OCI-LY1 (cell line): ENCODE measurements at regions not wholly inside any gene's neighbourhood (a gene's known extent, or its start where the extent isn't known, plus 50 kb on each side); places are given as distances from the start of the nearest gene placed in this dataset.

ENCODE experiments used
- H2AFZ ChIP-seq: fragments of 200-600 bp; sonication (generic), shearing (Covaris generic); 2 replicates; pipeline ENCODE4 v1.6.0; 2014; ENCODE audit warnings: antibody characterized with exemption, mild to moderate bottlenecking, low read length
- H3F3A ChIP-seq: fragments of 200-600 bp; sonication (generic), shearing (Covaris generic); 2 replicates; pipeline ENCODE4 v1.6.0; 2014; ENCODE audit warnings: mild to moderate bottlenecking, antibody characterized with exemption, low read length, moderate library complexity; ENCODE audit not compliant: insufficient read depth
- H3K27ac ChIP-seq: fragments of 200-600 bp; sonication (generic); 2 replicates; pipeline ENCODE4 v1.5.1; 2014; ENCODE audit warnings: low read length, mixed run types, mild to moderate bottlenecking, low read depth; ENCODE audit not compliant: poor library complexity, severe bottlenecking
- H3K27me3 ChIP-seq: fragments of 200-600 bp; sonication (generic); 2 replicates; pipeline ENCODE4 v1.6.0; 2014; ENCODE audit warnings: antibody characterized with exemption, mild to moderate bottlenecking, low read length, moderate library complexity; ENCODE audit not compliant: insufficient read depth
- H3K36me3 ChIP-seq: fragments of 200-600 bp; sonication (generic); 2 replicates; pipeline ENCODE4 v1.6.1; 2014; ENCODE audit warnings: mild to moderate bottlenecking, antibody characterized with exemption, low read length, moderate library complexity, mixed read lengths; ENCODE audit not compliant: insufficient read depth
- H3K4me1 ChIP-seq: fragments of 200-600 bp; sonication (generic); 2 replicates; pipeline ENCODE4 v1.5.1; 2014; ENCODE audit warnings: mild to moderate bottlenecking, low read length, moderate library complexity; ENCODE audit not compliant: insufficient read depth, severe bottlenecking
- H3K4me2 ChIP-seq: fragments of 200-600 bp; sonication (generic), shearing (Covaris generic); 2 replicates; pipeline ENCODE4 v1.6.1; 2014; ENCODE audit warnings: low read length
- H3K4me3 ChIP-seq: fragments of 200-600 bp; sonication (generic); 2 replicates; pipeline ENCODE4 v1.5.1; 2014; ENCODE audit warnings: low read length, low read depth, mild to moderate bottlenecking, mixed read lengths; ENCODE audit not compliant: poor library complexity, severe bottlenecking
- H3K79me2 ChIP-seq: fragments of 200-600 bp; shearing (Covaris generic); 2 replicates; pipeline ENCODE4 v1.6.1; 2016; ENCODE audit warnings: mixed run types, low read length, mixed read lengths; ENCODE audit not compliant: insufficient read depth
- H3K9ac ChIP-seq: fragments of 200-600 bp; sonication (generic), shearing (Covaris generic); 2 replicates; pipeline ENCODE4 v1.6.1; 2014; ENCODE audit warnings: mild to moderate bottlenecking, low read length, mixed read lengths
- H3K9me2 ChIP-seq: fragments of 200-600 bp; sonication (generic), shearing (Covaris generic); 2 replicates; pipeline ENCODE4 v1.6.1; 2014; ENCODE audit warnings: low read depth, mild to moderate bottlenecking, low read length, mixed read lengths
- H3K9me3 ChIP-seq: fragments of 200-600 bp; shearing (Covaris generic); 2 replicates; pipeline ENCODE4 v1.6.1; 2014; ENCODE audit warnings: low read length, mixed read lengths
- H4K20me1 ChIP-seq: fragments of 200-600 bp; sonication (generic), shearing (Covaris generic); 2 replicates; pipeline ENCODE4 v1.6.0; 2016; ENCODE audit warnings: mild to moderate bottlenecking, low read length; ENCODE audit not compliant: insufficient read depth
- EZH2 ChIP-seq: fragments of 200-600 bp; sonication (generic), shearing (Covaris generic); IDR thresholded peaks from 2 replicates; pipeline ENCODE4 v1.8.0; 2017; ENCODE audit warnings: borderline replicate concordance, mixed run types, mild to moderate bottlenecking, antibody characterized with exemption, low read length, moderate library complexity, mixed read lengths
- TF ChIP-seq, protein P1 (sequence below): fragments of 200-600 bp; sonication (generic), shearing (Covaris generic); IDR thresholded peaks from 2 replicates; pipeline ENCODE4 v1.5.1; 2017; ENCODE audit warnings: mild to moderate bottlenecking, antibody characterized with exemption, low read length, moderate library complexity, mixed read lengths

DNA sequence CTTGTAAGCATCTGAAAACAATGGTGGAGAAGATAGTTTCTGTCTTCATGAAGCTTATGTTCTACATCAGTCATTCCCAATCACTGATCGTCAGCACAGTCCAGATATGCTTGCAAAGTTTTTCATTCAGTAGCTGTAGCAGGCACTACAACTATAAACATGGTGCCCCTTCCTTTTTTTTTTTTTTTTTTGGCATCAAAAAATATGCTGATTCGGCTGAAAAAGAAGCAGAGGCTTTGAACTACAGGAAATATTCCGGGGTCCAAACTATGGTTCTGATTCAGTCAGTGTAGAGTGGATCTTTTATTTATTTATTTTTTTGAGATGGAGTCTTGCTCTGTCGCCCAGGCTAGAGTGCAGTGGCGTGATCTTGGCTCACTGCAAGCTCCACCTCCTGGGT is 414.4 kb downstream of the OLFM4 start:
- no peaks in the 10 kb centered on the region for H3K27me3 ChIP-seq
- no peak overlapping the region for H3K9ac ChIP-seq
- no peak overlapping the region for H2AFZ ChIP-seq
- no peaks in the 10 kb centered on the region for H3K9me3 ChIP-seq
- no peaks in the 10 kb centered on the region for H3F3A ChIP-seq
- H3K27ac ChIP-seq = no peak overlapping the region
- H4K20me1 ChIP-seq = no peaks in the 10 kb centered on the region
- no peak overlapping the region for H3K4me3 ChIP-seq
- no peaks in the 10 kb centered on the region for H3K4me1 ChIP-seq
- no peak overlapping the region for H3K4me2 ChIP-seq
- no peaks in the 10 kb centered on the region for H3K9me2 ChIP-seq
- TF ChIP-seq, protein P1, sequence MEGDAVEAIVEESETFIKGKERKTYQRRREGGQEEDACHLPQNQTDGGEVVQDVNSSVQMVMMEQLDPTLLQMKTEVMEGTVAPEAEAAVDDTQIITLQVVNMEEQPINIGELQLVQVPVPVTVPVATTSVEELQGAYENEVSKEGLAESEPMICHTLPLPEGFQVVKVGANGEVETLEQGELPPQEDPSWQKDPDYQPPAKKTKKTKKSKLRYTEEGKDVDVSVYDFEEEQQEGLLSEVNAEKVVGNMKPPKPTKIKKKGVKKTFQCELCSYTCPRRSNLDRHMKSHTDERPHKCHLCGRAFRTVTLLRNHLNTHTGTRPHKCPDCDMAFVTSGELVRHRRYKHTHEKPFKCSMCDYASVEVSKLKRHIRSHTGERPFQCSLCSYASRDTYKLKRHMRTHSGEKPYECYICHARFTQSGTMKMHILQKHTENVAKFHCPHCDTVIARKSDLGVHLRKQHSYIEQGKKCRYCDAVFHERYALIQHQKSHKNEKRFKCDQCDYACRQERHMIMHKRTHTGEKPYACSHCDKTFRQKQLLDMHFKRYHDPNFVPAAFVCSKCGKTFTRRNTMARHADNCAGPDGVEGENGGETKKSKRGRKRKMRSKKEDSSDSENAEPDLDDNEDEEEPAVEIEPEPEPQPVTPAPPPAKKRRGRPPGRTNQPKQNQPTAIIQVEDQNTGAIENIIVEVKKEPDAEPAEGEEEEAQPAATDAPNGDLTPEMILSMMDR = no peak
- no peak for TF ChIP-seq EZH2
- no peaks in the 10 kb centered on the region for H3K36me3 ChIP-seq
- H3K79me2 ChIP-seq = no peaks in the 10 kb centered on the region

DNA sequence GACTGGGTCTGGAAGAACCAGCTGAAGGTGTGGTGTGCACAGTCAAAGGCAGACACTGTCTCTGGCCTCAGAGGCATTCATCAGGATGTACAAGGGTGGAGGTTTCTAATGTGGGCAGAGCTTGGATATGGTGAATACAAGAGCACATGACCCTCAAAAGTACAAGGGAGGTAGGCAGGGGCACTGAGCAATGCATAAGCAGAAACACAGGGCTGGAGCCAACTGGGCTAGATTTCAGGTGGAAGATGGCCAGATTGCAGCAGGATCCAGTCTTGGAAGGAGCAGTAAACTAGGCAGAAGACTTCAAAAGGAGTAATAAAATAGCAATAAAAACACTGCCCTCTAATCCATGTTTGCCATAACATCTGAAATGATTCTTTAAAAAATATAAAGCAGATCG is 417.1 kb downstream of the OLFM4 start:
- Histone ChIP-seq H3K4me1 (no peaks in the 10 kb centered on the region), H3F3A (no peaks in the 10 kb centered on the region), H3K27ac (no peak overlapping the region), H3K4me3 (no peak overlapping the region), H3K27me3 (no peaks in the 10 kb centered on the region), H4K20me1 (no peaks in the 10 kb centered on the region), H2AFZ (no peak overlapping the region), H3K36me3 (no peaks in the 10 kb centered on the region), H3K9ac (no peak overlapping the region), H3K9me2 (no peaks in the 10 kb centered on the region), H3K9me3 (no peaks in the 10 kb centered on the region), H3K4me2 (no peak overlapping the region), H3K79me2 (no peaks in the 10 kb centered on the region)
- TF ChIP-seq EZH2 = no peak
- TF ChIP-seq, protein P1 = no peak

DNA sequence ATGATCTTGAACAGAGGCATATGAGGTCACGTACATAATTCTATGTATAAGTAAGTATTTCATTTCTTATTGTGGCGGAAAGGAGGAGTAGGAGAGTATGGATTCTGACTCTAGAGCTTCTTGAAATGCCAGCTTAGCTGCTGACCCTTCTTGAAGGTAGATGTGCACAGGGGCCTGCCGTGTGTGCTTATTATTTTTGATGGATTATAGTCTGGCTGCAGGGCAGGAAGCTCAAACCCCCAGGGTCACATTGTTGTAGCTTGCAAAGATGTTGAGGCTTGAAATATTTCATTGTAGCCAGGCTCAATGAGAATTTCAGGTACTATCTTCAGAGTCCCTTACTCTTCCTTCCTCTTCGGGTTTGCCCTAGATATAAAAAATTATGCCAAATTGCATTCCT is 418.8 kb downstream of the OLFM4 start:
- H3K9me3 ChIP-seq = no peaks in the 10 kb centered on the region
- no peak overlapping the region for H3K9ac ChIP-seq
- no peaks in the 10 kb centered on the region for H3K9me2 ChIP-seq
- no peak overlapping the region for H2AFZ ChIP-seq
- H3K27me3 ChIP-seq = no peaks in the 10 kb centered on the region
- H3K36me3 ChIP-seq = no peaks in the 10 kb centered on the region
- no peaks in the 10 kb centered on the region for H3K4me1 ChIP-seq
- no peaks in the 10 kb centered on the region for H4K20me1 ChIP-seq
- no peaks in the 10 kb centered on the region for H3K79me2 ChIP-seq
- H3K4me3 ChIP-seq = no peak overlapping the region
- H3K4me2 ChIP-seq = no peak overlapping the region
- H3F3A ChIP-seq = no peaks in the 10 kb centered on the region
- TF ChIP-seq EZH2 = no peak
- TF ChIP-seq, protein P1 = no peak
- H3K27ac ChIP-seq = no peak overlapping the region
